CD4-positive, alpha-beta T cell treated with Interleukin-4 for 1 hour (primary cell): ENCODE measurements at regions not wholly inside any gene's neighbourhood (a gene's known extent, or its start where the extent isn't known, plus 50 kb on each side); places are given as distances from the start of the nearest gene placed in this dataset.

Experiments used
- DNase-seq, 2 donors: peaks; one replicate each; pipeline ENCODE4 v3.0.0-alpha.2; 2020 to 2022

GRCh38 chr2:192277494-192278109, 82.9 kb upstream of the TMEFF2 start:
- no peak for DNase-seq

GRCh38 chr2:192275632-192276031, 80.9 kb upstream of the TMEFF2 start:
- no peak for DNase-seq

- DNase-seq = no peak
These were observed 72.8 kb upstream of the TMEFF2 start for GRCh38 chr2:192267484-192267883.

- no peak for DNase-seq
These were observed 71.0 kb upstream of the TMEFF2 start for GRCh38 chr2:192265751-192266150.

- DNase-seq = no peak
These were observed 59.7 kb upstream of the TMEFF2 start for GRCh38 chr2:192254444-192254843.

GRCh38 chr2:192253692-192254091, 59.0 kb upstream of the TMEFF2 start:
- DNase-seq = no peak

- no peak for DNase-seq
These were observed 56.2 kb upstream of the TMEFF2 start for GRCh38 chr2:192250961-192251360.

GRCh38 chr2:192247456-192247855, 52.7 kb upstream of the TMEFF2 start:
- no peak for DNase-seq

GRCh38 chr2:192246297-192246696, 51.6 kb upstream of the TMEFF2 start:
- no peak for DNase-seq

- DNase-seq = no peak
These were observed 50.6 kb upstream of the TMEFF2 start for GRCh38 chr2:192245329-192245728.
